GM19397 (cell line): ENCODE measurements at regions not wholly inside any gene's neighbourhood (a gene's known extent, or its start where the extent isn't known, plus 50 kb on each side); places are given as distances from the start of the nearest gene placed in this dataset.

Experiments
- ATAC-seq: cut with Tn5 transposase; IDR thresholded peaks from one replicate; pipeline ENCODE4 v1.9.1; 2021; ENCODE audit warnings: mild to moderate bottlenecking, moderate library complexity; ENCODE audit not compliant: unreplicated experiment

DNA sequence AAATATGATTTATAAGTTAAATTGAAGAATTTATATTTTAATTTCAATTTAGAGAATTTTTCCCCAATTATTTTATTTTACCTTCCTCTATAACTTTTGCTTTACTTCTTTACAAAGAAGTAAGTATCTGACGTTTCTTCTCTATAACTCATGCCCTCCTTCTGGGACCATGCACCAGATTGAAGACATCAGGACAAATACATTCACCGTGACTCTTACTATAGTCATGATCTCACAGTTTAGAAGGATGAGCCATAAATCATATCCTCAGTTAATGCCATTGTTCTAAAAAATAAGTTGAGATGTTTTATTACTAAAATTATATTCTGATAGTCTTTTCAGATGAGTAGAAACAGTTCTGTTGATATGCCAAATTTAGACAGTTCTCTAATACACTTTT, 279.3 kb downstream of the TMX3 start:
- no peak for ATAC-seq

DNA sequence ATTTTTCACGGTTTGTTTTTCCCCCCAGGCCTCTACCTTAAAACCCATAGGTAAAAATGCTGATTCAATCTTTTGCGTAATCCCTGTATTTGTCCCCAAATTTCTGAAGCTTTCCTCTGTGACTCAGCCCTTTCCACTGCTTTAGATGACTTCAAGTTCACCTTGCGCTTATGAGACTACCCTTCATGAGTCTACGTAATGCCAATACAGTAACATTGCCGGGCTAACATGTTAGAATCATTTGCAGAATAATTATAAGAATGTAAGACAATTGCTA, 283.0 kb downstream of the TMX3 start:
- no peak for ATAC-seq

- ATAC-seq: no peak
Observed at GRCh38 chr18:68431111-68431921, 283.6 kb downstream of the TMX3 start.

DNA sequence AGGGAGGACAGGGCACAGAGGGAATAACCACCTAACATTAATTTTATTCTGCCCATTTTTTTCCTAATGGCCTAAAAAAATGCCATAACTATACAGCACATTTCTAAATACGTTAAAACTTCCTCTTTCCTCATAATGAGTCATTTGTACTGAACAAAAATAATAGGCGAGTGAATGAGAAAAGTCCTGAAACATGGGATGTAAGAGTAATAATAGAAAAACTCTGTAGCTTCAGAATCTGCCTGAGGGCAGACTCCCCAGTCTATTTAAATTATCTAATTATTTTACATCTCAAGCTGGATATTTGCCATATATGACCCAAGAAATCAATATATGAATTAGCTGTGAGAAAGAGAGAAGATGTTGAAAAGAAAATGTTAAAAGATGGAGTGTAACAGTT, 285.1 kb downstream of the TMX3 start:
- ATAC-seq: no peak

GRCh38 chr18:68429111-68429510, 285.8 kb downstream of the TMX3 start:
- ATAC-seq: no peak

DNA sequence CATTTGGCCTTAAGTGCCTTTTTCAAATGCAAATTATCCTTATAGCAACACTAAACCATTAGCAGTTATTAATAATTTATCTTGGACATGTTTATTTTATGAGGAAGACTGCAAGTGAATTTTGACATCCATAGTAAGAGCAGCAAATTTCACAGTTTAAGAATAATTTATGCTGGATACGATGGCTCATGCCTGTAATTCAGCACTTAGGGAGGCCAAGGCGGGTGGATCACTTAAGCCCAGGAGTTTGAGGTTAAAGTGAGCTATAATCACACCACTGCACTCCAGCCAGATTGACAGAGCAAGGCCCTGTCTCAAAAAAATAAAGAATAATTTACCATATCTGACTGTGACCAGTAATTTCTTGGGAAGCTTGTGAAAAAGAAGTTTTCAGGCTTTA, 286.2 kb downstream of the TMX3 start:
- ATAC-seq: no peak

GRCh38 chr18:68427951-68428401, 286.9 kb downstream of the TMX3 start:
- no peak for ATAC-seq

- ATAC-seq: no peak
Observed at GRCh38 chr18:68426731-68427315, 288.1 kb downstream of the TMX3 start.

GRCh38 chr18:68418881-68419280, 296.0 kb downstream of the TMX3 start:
- no peak for ATAC-seq

GRCh38 chr18:68418226-68418868, 296.6 kb downstream of the TMX3 start:
- ATAC-seq: no peak

GRCh38 chr18:68417826-68418225, 297.1 kb downstream of the TMX3 start:
- ATAC-seq: no peak

GRCh38 chr18:68417166-68417799, 297.6 kb downstream of the TMX3 start:
- no peak for ATAC-seq

- ATAC-seq: no peak
Observed at GRCh38 chr18:68414407-68414806, 300.5 kb downstream of the TMX3 start.

- ATAC-seq: no peak
Observed at GRCh38 chr18:68409576-68409975, 305.3 kb downstream of the TMX3 start.

- no peak for ATAC-seq
Observed at GRCh38 chr18:68406761-68407160, 308.1 kb downstream of the TMX3 start.

DNA sequence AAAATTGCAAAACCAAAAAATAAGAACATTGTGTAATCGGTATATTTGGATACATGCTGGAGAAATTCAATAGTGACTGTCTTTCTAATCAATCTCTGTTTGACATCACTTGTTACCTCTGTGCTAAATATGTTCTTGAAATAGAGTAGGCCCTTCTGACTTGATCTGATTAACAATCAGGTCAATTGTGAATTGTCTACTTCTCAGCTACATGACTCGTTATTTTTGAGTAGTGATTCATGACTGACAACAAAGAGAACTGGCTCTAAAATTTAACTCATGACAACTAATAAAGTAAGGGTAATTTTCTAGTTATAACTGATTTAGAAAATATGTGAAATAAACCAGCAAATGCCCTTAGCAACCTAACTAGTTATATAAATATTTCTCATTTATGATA, 312.1 kb downstream of the TMX3 start:
- ATAC-seq: no peak

- no peak for ATAC-seq
Observed at GRCh38 chr18:68400889-68401288, 314.0 kb downstream of the TMX3 start.

- no peak for ATAC-seq
Observed at GRCh38 chr18:68399721-68400120, 315.2 kb downstream of the TMX3 start.

DNA sequence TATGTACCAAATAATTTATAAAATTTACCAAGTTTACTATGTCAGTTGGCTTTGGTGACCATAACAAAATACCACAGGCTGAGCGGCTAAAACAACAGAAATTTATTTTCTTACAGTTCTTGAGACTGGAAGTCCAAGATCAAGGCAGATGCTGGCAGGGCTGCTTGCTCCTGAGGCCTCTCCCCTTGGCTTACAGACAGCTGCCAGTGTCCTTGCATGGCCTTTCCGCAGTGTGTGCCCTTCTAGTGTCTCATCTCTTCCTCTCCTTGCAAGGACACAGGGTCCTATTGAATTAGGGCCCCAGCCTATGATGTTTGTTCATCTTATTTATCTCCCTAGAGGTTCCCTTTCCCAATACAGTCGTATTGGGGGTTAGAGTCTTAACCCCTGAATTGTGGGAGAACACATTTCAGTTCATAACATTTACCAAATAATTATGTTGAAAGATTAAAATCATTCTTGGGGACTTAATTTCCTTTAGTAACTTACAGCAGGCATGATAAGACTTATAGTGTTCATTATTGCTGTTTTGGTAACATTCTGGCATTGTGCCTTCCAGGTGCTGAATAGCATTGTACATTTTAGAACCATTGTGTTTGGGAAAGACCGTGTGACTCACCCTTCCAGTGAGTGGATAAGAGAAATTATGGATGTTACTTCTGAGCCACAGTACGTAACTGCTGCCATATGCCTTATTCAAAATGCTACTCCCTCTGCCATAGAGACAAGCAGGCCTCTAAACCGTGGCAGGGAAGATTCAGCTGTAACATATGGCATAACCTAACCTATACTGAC, 317.5 kb downstream of the TMX3 start:
- ATAC-seq: no peak

DNA sequence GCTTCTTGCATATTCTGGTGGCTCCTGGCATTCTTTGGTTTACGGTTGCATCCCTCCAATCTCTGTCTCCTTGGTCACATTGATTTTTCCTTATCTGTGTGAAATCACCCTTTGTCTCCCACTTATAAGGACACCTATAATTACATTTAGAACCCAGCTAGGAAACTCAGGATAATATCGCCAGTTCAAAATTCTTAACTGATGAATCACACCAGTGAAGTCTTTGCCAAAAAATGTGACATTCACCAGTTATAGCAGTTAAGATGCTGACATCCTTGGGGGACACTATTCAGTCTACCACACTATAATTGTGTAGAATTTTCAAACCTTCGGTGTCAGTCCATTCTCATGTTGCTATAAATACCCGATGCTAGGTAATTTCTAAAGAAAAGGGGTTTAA, 320.2 kb downstream of the TMX3 start:
- ATAC-seq: no peak

GRCh38 chr18:68391801-68392200, 323.1 kb downstream of the TMX3 start:
- no peak for ATAC-seq
